ENCODE measurements at regions not wholly inside any gene's neighbourhood (a gene's known extent, or its start where the extent isn't known, plus 50 kb on each side); places are given as distances from the start of the nearest gene placed in this dataset.
A peak's percentile ranks its signal among the peaks of the same experiment; 100 is the strongest.

GRCh38 chr6:14983599-14984518 is 262.0 kb upstream of the JARID2 start:
- whole genome bisulfite sequencing, 2 donors, result 55 to 61% methylated on average over 5 of the region's 5 CpGs
- Histone ChIP-seq H3K4me1 (no peaks in the 10 kb centered on the region), H3K27me3 (no peaks in the 10 kb centered on the region), H3K9me3 (no peaks in the 10 kb centered on the region), H3K36me3 (replicated peaks in 1 of 2; ENCODE audit: insufficient read depth in 1 of 2, low read depth in 2 of 2) (no peaks in the 10 kb centered on the region), H3K27ac (no peak overlapping the region), H3K4me3 (no peak overlapping the region)
- ATAC-seq (no peak), DNase-seq (no peak)
- intact Hi-C loops (cut with DNase I), result no loop called here
- TF ChIP-seq POLR2A (IDR thresholded peaks at IDR 0.05), result no peak
- no peak for TF ChIP-seq CTCF (IDR thresholded peaks at IDR 0.05)

DNA sequence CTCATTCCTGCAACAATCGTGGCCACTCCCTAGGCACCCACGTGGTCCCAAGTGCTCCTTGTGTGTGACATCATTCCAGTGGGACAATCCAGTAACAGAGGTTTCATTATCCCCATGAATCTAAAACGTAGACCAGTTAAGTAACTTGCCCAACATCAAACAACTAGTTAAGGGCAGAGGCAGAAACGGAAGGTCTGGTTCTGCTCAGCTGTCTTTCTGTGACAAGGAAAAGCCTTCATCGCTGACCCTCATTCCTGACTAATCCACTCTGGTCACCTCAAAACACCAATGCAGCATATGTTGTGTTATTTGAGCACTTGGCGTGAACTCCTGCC is 261.4 kb upstream of the JARID2 start:
- intact Hi-C loops (cut with DNase I), result no loop called here
- peak; percentile 53 for ATAC-seq

GRCh38 chr6:14985366-14985765 is 260.5 kb upstream of the JARID2 start:
- Histone ChIP-seq H3K36me3 (replicated peaks in 1 of 2; ENCODE audit: insufficient read depth in 1 of 2, low read depth in 2 of 2) (no peaks in the 10 kb centered on the region), H3K4me3 (no peak overlapping the region), H3K9me3 (no peaks in the 10 kb centered on the region), H3K27me3 (no peaks in the 10 kb centered on the region), H3K4me1 (no peaks in the 10 kb centered on the region), H3K27ac (no peak overlapping the region)
- ATAC-seq (no peak), DNase-seq (no peak)
- intact Hi-C loops (cut with DNase I), result no loop called here
- 58 to 70% methylated on average over 4 of the region's 4 CpGs for WGBS, 2 donors
- no peak for TF ChIP-seq CTCF (IDR thresholded peaks at IDR 0.05)
- TF ChIP-seq POLR2A (IDR thresholded peaks at IDR 0.05), result no peak

More for the DNA sequence above, 261.4 kb upstream of the JARID2 start:
- Histone ChIP-seq H3K9me3 (no peaks in the 10 kb centered on the region), H3K36me3 (replicated peaks in 1 of 2; ENCODE audit: insufficient read depth in 1 of 2, low read depth in 2 of 2) (no peaks in the 10 kb centered on the region), H3K27me3 (no peaks in the 10 kb centered on the region), H3K4me1 (no peaks in the 10 kb centered on the region), H3K27ac (no peak overlapping the region), H3K4me3 (no peak overlapping the region)
- WGBS, 2 donors, result 38 to 41% methylated on average over 6 of the region's 6 CpGs
- peak; percentile 12 to 39 (median 26) for DNase-seq
- TF ChIP-seq POLR2A (IDR thresholded peaks at IDR 0.05) (no peak), CTCF (IDR thresholded peaks at IDR 0.05) (no peak)

DNA sequence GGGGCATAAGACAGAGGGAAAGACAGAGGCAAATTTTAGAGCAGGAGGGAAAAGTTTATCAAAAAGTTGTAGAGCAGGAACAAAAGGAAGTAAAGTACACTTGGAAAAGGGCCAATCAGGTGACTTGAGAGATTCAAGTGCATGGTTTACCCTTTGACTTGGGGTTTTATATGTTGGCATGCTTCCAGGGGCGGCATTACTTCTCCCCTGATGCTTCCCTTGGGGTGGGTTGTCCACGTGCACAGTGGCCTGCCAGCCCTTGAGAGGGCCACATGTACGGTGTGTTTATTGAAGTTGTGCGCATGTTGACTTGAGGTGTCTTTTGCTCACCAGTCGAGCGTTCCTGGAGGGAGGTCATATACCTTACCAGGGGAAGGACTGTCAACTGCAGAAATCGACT is 259.5 kb upstream of the JARID2 start:
- DNase-seq (no peak), ATAC-seq (no peak)
- WGBS, 2 donors, result 62 to 81% methylated on average over 7 of the region's 7 CpGs

More for the DNA sequence above, 259.5 kb upstream of the JARID2 start:
- H3K36me3 ChIP-seq (replicated peaks in 1 of 2; ENCODE audit: insufficient read depth in 1 of 2, low read depth in 2 of 2), result no peaks in the 10 kb centered on the region
- H3K4me1 ChIP-seq, result no peaks in the 10 kb centered on the region
- no peaks in the 10 kb centered on the region for H3K27me3 ChIP-seq
- H3K9me3 ChIP-seq, result no peaks in the 10 kb centered on the region
- no peak overlapping the region for H3K4me3 ChIP-seq
- TF ChIP-seq CTCF (IDR thresholded peaks at IDR 0.05) (no peak), POLR2A (IDR thresholded peaks at IDR 0.05) (no peak)
- intact Hi-C loops (cut with DNase I), result no loop called here
- no peak overlapping the region for H3K27ac ChIP-seq

Measured in body of pancreas (tissue), 4 donors.